C4-2B (cell line): ENCODE measurements at regions not wholly inside any gene's neighbourhood (a gene's known extent, or its start where the extent isn't known, plus 50 kb on each side); places are given as distances from the start of the nearest gene placed in this dataset.

ENCODE experiments used
- CTCF ChIP-seq: fragments of 450-650 bp; conservative IDR thresholded peaks from 2 replicates; pipeline ENCODE4 v1.5.1; 2017; ENCODE audit warnings: mild to moderate bottlenecking
- ZFX ChIP-seq: fragments of 450-650 bp; IDR thresholded peaks from 2 replicates; pipeline ENCODE4 v1.6.1; 2017

- TF ChIP-seq CTCF: no peak
- no peak for TF ChIP-seq ZFX
Measured at GRCh38 chr22:27175021-27175838, 517.8 kb downstream of the MIAT start.
